Liver (tissue), 8 donors: ENCODE measurements at regions not wholly inside any gene's neighbourhood (a gene's known extent, or its start where the extent isn't known, plus 50 kb on each side); places are given as distances from the start of the nearest gene placed in this dataset.

Source experiments
- DNase-seq: peaks from one replicate; pipeline ENCODE4 v3.0.0-alpha.2; 2017; ENCODE audit warnings: low spot score
- H3K27ac ChIP-seq, 2 donors: one replicate each; pipeline ENCODE4 v1.7.0; 2013; ENCODE audit warnings: inconsistent platforms in 2 of 2, low read length in 2 of 2, control low read depth in 1 of 2, low read depth in 1 of 2, mild to moderate bottlenecking in 1 of 2
- H3K27me3 ChIP-seq, 4 donors: one replicate each; pipeline versions ENCODE4 v1.6.1 to v1.7.0; 2013; ENCODE audit warnings: low read length in 3 of 4, inconsistent platforms in 1 of 4, mild to moderate bottlenecking in 1 of 4, moderate library complexity in 1 of 4; ENCODE audit not compliant: control insufficient read depth in 4 of 4, insufficient read depth in 4 of 4
- H3K36me3 ChIP-seq, 4 donors: one replicate each; pipeline versions ENCODE4 v1.6.1 to v1.7.0; 2013; ENCODE audit warnings: low read length in 3 of 4, mild to moderate bottlenecking in 3 of 4, low read depth in 1 of 4, moderate library complexity in 1 of 4; ENCODE audit not compliant: control insufficient read depth in 4 of 4, insufficient read depth in 3 of 4
- H3K4me1 ChIP-seq, 4 donors: one replicate each; pipeline versions ENCODE4 v1.6.1 to v1.7.0; 2013; ENCODE audit warnings: low read length in 3 of 4, mild to moderate bottlenecking in 3 of 4, moderate library complexity in 1 of 4; ENCODE audit not compliant: control insufficient read depth in 4 of 4, insufficient read depth in 4 of 4
- H3K4me3 ChIP-seq, 3 donors: one replicate each; pipeline versions ENCODE4 v1.6.1 to v1.7.0; 2013; ENCODE audit warnings: low read length in 3 of 3, control low read depth in 1 of 3, low read depth in 1 of 3, mild to moderate bottlenecking in 1 of 3
- H3K9ac ChIP-seq, 2 donors: one replicate each; pipeline ENCODE4 v1.7.0; 2013; ENCODE audit warnings: low read length in 2 of 2, mild to moderate bottlenecking in 2 of 2, moderate library complexity in 2 of 2, control low read depth in 1 of 2, low read depth in 1 of 2
- H3K9me3 ChIP-seq, 4 donors: one replicate each; pipeline versions ENCODE4 v1.6.1 to v1.7.0; 2013; ENCODE audit warnings: low read length in 3 of 4; ENCODE audit not compliant: control insufficient read depth in 4 of 4
- ATF3 ChIP-seq: IDR thresholded peaks from 2 replicates; pipeline ENCODE4 v1.6.1; 2016; ENCODE audit warnings: antibody characterized with exemption
- CTCF ChIP-seq: fragments of 150-350 bp; IDR thresholded peaks from 2 replicates; pipeline ENCODE4 v1.5.1; 2017; ENCODE audit warnings: improper control_type of control experiment, low read depth, low read length; ENCODE audit not compliant: missing input control
- EGR1 ChIP-seq, 2 donors: IDR thresholded peaks; 2 replicates each; pipeline ENCODE4 v1.6.1; 2016 to 2018; ENCODE audit warnings: antibody characterized with exemption in 2 of 2, low read depth in 2 of 2
- FOXA2 ChIP-seq: IDR thresholded peaks from 2 replicates; pipeline ENCODE4 v1.6.1; 2016; ENCODE audit warnings: antibody characterized with exemption
- GABPA ChIP-seq, 2 donors: IDR thresholded peaks in 1 of 2; conservative IDR thresholded peaks in 1 of 2; 2 replicates each; pipeline ENCODE4 v1.6.1; 2016; ENCODE audit warnings: antibody characterized with exemption in 2 of 2, mild to moderate bottlenecking in 1 of 2, moderate library complexity in 1 of 2
- HNF4A ChIP-seq, 2 donors: conservative IDR thresholded peaks; 2 replicates each; pipeline ENCODE4 v1.6.1; 2016; ENCODE audit warnings: antibody characterized with exemption in 2 of 2, mild to moderate bottlenecking in 2 of 2
- HNF4G ChIP-seq: IDR thresholded peaks from 2 replicates; pipeline ENCODE4 v1.6.1; 2016; ENCODE audit warnings: antibody characterized with exemption
- MAX ChIP-seq: IDR thresholded peaks from 2 replicates; pipeline ENCODE4 v1.6.1; 2016; ENCODE audit warnings: antibody characterized with exemption
- NR2F2 ChIP-seq: IDR thresholded peaks from 2 replicates; pipeline ENCODE4 v1.6.1; 2016; ENCODE audit warnings: antibody characterized with exemption
- RAD21 ChIP-seq, 2 donors: IDR thresholded peaks; 2 replicates each; pipeline ENCODE4 v1.6.1; 2016; ENCODE audit warnings: antibody characterized with exemption in 2 of 2, mild to moderate bottlenecking in 2 of 2
- REST ChIP-seq: IDR thresholded peaks from 2 replicates; pipeline ENCODE4 v1.6.1; 2016; ENCODE audit warnings: antibody characterized with exemption, mild to moderate bottlenecking
- RXRA ChIP-seq, 2 donors: IDR thresholded peaks; 2 replicates each; pipeline ENCODE4 v1.6.1; 2017 to 2018; ENCODE audit warnings: antibody characterized with exemption in 2 of 2, mild to moderate bottlenecking in 1 of 2
- SP1 ChIP-seq: IDR thresholded peaks from 2 replicates; pipeline ENCODE4 v1.6.1; 2018; ENCODE audit warnings: antibody characterized with exemption, mild to moderate bottlenecking
- TAF1 ChIP-seq: conservative IDR thresholded peaks from 2 replicates; pipeline ENCODE4 v1.6.1; 2016; ENCODE audit warnings: antibody characterized with exemption, mild to moderate bottlenecking
- ZBTB33 ChIP-seq: IDR thresholded peaks from 2 replicates; pipeline ENCODE4 v1.6.1; 2016; ENCODE audit warnings: antibody characterized with exemption
- WGBS: extraction: QIAGEN DNeasy Blood & Tissue Kit; methylation state at CpG from one replicate; pipeline ENCODE4 v1.1.7; 2013; 5-methylcytosine and 5-hydroxymethylcytosine counted together
- donor health status: healthy.
- donor health status: healthy.
- donor health status: healthy.
- donor health status: healthy.
- donor health status: healthy.

GRCh38 chr16:26673011-26673410, 393.7 kb upstream of the C16orf82 start:
- H3K27me3 ChIP-seq = peaks cover 0 to 10% (median 0%) of the 10 kb centered on the region in 4 donors

GRCh38 chr16:26680671-26681070, 386.1 kb upstream of the C16orf82 start:
- no peaks in the 10 kb centered on the region for H3K36me3 ChIP-seq
- H3K9ac ChIP-seq = no peak overlapping the region
- peaks cover 0 to 2% (median 0%) of the 10 kb centered on the region in 4 donors for H3K9me3 ChIP-seq
- DNase-seq = no peak
- H3K4me3 ChIP-seq = no peak overlapping the region
- H3K27ac ChIP-seq = no peak overlapping the region
- H3K27me3 ChIP-seq = peaks cover 0 to 9% (median 0%) of the 10 kb centered on the region in 4 donors
- TF ChIP-seq CTCF (no peak), MAX (no peak), EGR1 (IDR thresholded peaks at IDR 0.05; ENCODE audit: low read depth in 2 of 2) (no peak), ATF3 (no peak), RXRA (IDR thresholded peaks at IDR 0.05) (no peak), REST (no peak), RAD21 (IDR thresholded peaks at IDR 0.05) (no peak), TAF1 (no peak), FOXA2 (no peak), NR2F2 (no peak), SP1 (no peak), HNF4G (no peak), HNF4A (conservative IDR thresholded peaks at IDR 0.05) (no peak), GABPA (IDR thresholded peaks at IDR 0.05 in 1 of 2, conservative IDR thresholded peaks at IDR 0.05 in 1 of 2) (no peak)
- WGBS = 64% methylated on average over 4 of the region's 4 CpGs
- no peaks in the 10 kb centered on the region for H3K4me1 ChIP-seq

More at GRCh38 chr16:26673011-26673410, 393.7 kb upstream of the C16orf82 start:
- H3K9me3 ChIP-seq = no peaks in the 10 kb centered on the region
- DNase-seq = no peak
- no peak overlapping the region for H3K4me3 ChIP-seq
- no peaks in the 10 kb centered on the region for H3K4me1 ChIP-seq
- 86% methylated on average over 3 of the region's 3 CpGs for WGBS
- no peaks in the 10 kb centered on the region for H3K36me3 ChIP-seq
- no peak for TF ChIP-seq HNF4A (conservative IDR thresholded peaks at IDR 0.05)
- TF ChIP-seq TAF1 = no peak
- TF ChIP-seq SP1 = no peak
- TF ChIP-seq ZBTB33 = no peak
- no peak for TF ChIP-seq NR2F2
- no peak for TF ChIP-seq RAD21 (IDR thresholded peaks at IDR 0.05)
- no peak for TF ChIP-seq MAX
- H3K9ac ChIP-seq = no peak overlapping the region
- no peak overlapping the region for H3K27ac ChIP-seq
